HCT116 (cell line): ENCODE measurements at regions not wholly inside any gene's neighbourhood (a gene's known extent, or its start where the extent isn't known, plus 50 kb on each side); places are given as distances from the start of the nearest gene placed in this dataset.

ENCODE experiments used
- CEBPB ChIP-seq: IDR thresholded peaks from 2 replicates; pipeline ENCODE4 v1.6.1; 2012; ENCODE audit warnings: low read depth
- EZH2 ChIP-seq: fragments of 200-600 bp; sonication (generic); IDR thresholded peaks from 2 replicates; pipeline ENCODE4 v1.6.1; 2017; ENCODE audit warnings: antibody characterized with exemption, mixed run types
- EZH2phosphoT487 ChIP-seq: fragments of 200-600 bp; IDR thresholded peaks from 2 replicates; pipeline ENCODE4 v1.6.1; 2018; ENCODE audit warnings: antibody characterized with exemption, borderline replicate concordance
- POLR2A ChIP-seq: IDR thresholded peaks from 2 replicates; pipeline ENCODE4 v1.7.0; 2011; ENCODE audit warnings: borderline replicate concordance; ENCODE audit not compliant: insufficient read depth, insufficient read length; ENCODE audit errors: extremely low read depth
- POLR2AphosphoS5 ChIP-seq: IDR thresholded peaks from 2 replicates; pipeline ENCODE4 v1.6.1; 2011; ENCODE audit warnings: mild to moderate bottlenecking, low read depth, low read length, moderate library complexity
- SIN3A ChIP-seq: IDR thresholded peaks from 2 replicates; pipeline ENCODE4 v1.6.1; 2012; ENCODE audit warnings: low read depth
- SRF ChIP-seq: IDR thresholded peaks from 2 replicates; pipeline ENCODE4 v1.6.1; 2012; ENCODE audit warnings: low read depth
- TCF7L2 ChIP-seq: IDR thresholded peaks from 2 replicates; pipeline ENCODE4 v1.7.0; 2011; ENCODE audit warnings: borderline replicate concordance, inconsistent platforms; ENCODE audit not compliant: insufficient read depth, insufficient read length; ENCODE audit errors: extremely low read depth
- ZNF274 ChIP-seq: fragments of 200-500 bp; sonication (Bioruptor generic); IDR thresholded peaks from 2 replicates; pipeline ENCODE4 v1.6.1; 2014; ENCODE audit warnings: mild to moderate bottlenecking, low read depth, low read length, inconsistent platforms
- TF ChIP-seq, protein P1 (sequence below), 3 experiments: fragments of 200-600 bp in 1 of 3; sonication (generic) in 1 of 3; IDR thresholded peaks in 2 of 3; conservative IDR thresholded peaks in 1 of 3; 2 replicates each; pipeline ENCODE4 v1.5.1; 2012 to 2017; ENCODE audit warnings: low read depth in 2 of 3, low read length in 2 of 3, antibody characterized with exemption in 1 of 3, borderline replicate concordance in 1 of 3, control low read depth in 1 of 3, mild to moderate bottlenecking in 1 of 3, mixed read lengths in 1 of 3, mixed run types in 1 of 3, moderate library complexity in 1 of 3; ENCODE audit not compliant: insufficient read depth in 1 of 3
- TF ChIP-seq, protein P2 (sequence below): IDR thresholded peaks from 2 replicates; pipeline ENCODE4 v1.6.1; 2012

DNA sequence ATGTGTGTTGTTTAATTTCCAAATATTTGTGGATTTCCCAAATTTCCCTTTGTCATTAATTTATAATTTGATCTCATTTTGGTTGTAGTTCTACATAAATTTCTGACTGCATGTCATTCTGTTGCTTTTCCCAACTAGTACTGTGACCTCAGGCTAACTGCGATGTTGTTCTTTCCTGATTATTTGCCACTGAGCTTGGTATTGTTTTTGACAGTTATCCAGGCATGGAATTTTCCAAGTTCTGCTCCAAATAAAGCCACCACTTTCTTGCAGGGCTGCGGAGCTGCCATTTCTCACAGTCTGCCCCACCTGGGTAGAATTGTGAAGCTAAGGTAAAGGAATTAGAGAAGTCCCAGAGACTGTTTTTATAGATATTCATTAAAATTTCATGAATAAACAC lies 328.8 kb downstream of the ZNF674 start:
- no peak for TF ChIP-seq POLR2A
- TF ChIP-seq, protein P1, sequence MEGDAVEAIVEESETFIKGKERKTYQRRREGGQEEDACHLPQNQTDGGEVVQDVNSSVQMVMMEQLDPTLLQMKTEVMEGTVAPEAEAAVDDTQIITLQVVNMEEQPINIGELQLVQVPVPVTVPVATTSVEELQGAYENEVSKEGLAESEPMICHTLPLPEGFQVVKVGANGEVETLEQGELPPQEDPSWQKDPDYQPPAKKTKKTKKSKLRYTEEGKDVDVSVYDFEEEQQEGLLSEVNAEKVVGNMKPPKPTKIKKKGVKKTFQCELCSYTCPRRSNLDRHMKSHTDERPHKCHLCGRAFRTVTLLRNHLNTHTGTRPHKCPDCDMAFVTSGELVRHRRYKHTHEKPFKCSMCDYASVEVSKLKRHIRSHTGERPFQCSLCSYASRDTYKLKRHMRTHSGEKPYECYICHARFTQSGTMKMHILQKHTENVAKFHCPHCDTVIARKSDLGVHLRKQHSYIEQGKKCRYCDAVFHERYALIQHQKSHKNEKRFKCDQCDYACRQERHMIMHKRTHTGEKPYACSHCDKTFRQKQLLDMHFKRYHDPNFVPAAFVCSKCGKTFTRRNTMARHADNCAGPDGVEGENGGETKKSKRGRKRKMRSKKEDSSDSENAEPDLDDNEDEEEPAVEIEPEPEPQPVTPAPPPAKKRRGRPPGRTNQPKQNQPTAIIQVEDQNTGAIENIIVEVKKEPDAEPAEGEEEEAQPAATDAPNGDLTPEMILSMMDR (IDR thresholded peaks at IDR 0.05 in 2 of 3, conservative IDR thresholded peaks at IDR 0.05 in 1 of 3; ENCODE audit: borderline replicate concordance in 1 of 3, insufficient read depth in 1 of 3, low read depth in 2 of 3, low read length in 2 of 3), result no peak
- no peak for TF ChIP-seq SRF
- no peak for TF ChIP-seq EZH2
- TF ChIP-seq POLR2AphosphoS5, result no peak
- TF ChIP-seq EZH2phosphoT487, result no peak
- no peak for TF ChIP-seq ZNF274
- TF ChIP-seq SIN3A, result no peak
- TF ChIP-seq, protein P2, sequence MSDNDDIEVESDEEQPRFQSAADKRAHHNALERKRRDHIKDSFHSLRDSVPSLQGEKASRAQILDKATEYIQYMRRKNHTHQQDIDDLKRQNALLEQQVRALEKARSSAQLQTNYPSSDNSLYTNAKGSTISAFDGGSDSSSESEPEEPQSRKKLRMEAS, result no peak
- TF ChIP-seq CEBPB, result no peak
- no peak for TF ChIP-seq TCF7L2
